Right lobe of liver (tissue), 6 donors: ENCODE measurements at regions not wholly inside any gene's neighbourhood (a gene's known extent, or its start where the extent isn't known, plus 50 kb on each side); places are given as distances from the start of the nearest gene placed in this dataset.
A peak's percentile ranks its signal among the peaks of the same experiment; 100 is the strongest.
"Not testable (repeated sequence)": the region's sequence is repeated elsewhere in the genome, so short reads cannot be mapped to it uniquely, and the experiment has no call there.

Experiments used
- ATAC-seq, 4 donors: fragments of 200-7000 bp; cut with Tn5 transposase; one replicate each; pipeline ENCODE4 v1.9.1; 2020; ENCODE audit warnings: mild to moderate bottlenecking in 4 of 4, moderate library complexity in 4 of 4
- DNase-seq, 3 donors: peaks; one replicate each; pipeline ENCODE4 v3.0.0-alpha.2; 2020
- H3K27ac ChIP-seq, 3 donors: fragments of 200-600 bp; one replicate each; pipeline ENCODE4 v1.8.0; 2022
- H3K27me3 ChIP-seq, 2 donors: fragments of 200-600 bp; one replicate each; pipeline ENCODE4 v1.8.0; 2022
- H3K36me3 ChIP-seq, 4 donors: fragments of 200-600 bp; sonication (generic) in 1 of 4; one replicate each; pipeline versions ENCODE4 v1.5.1 to v1.8.0; 2017 to 2022; ENCODE audit warnings: control low read depth in 1 of 4
- H3K4me1 ChIP-seq, 4 donors: fragments of 200-600 bp; sonication (generic) in 1 of 4; one replicate each; pipeline versions ENCODE4 v1.5.1 to v1.8.0; 2017 to 2022; ENCODE audit warnings: control low read depth in 1 of 4
- H3K4me3 ChIP-seq, 3 donors: fragments of 200-600 bp; one replicate each; pipeline ENCODE4 v1.8.0; 2022
- H3K9me3 ChIP-seq, 4 donors: fragments of 200-600 bp; sonication (generic) in 1 of 4; one replicate each; pipeline versions ENCODE4 v1.5.1 to v1.8.0; 2017 to 2022; ENCODE audit warnings: control low read depth in 1 of 4
- CTCF ChIP-seq, 4 donors: fragments of 200-600 bp in 3 of 4; fragments of 450-650 bp in 1 of 4; IDR thresholded peaks; one replicate each; pipeline versions ENCODE4 v1.5.1 to v1.8.0; 2016 to 2022; ENCODE audit warnings: antibody characterized with exemption in 4 of 4, mild to moderate bottlenecking in 2 of 4
- POLR2A ChIP-seq: fragments of 450-650 bp; IDR thresholded peaks from one replicate; pipeline ENCODE4 v1.6.1; 2017; ENCODE audit warnings: antibody characterized with exemption, mild to moderate bottlenecking
- WGBS: methylation state at CpG from one replicate; pipeline ENCODE4 v1.1.6; 2018; ENCODE audit warnings: low coverage, low lambda C conversion rate; ENCODE audit not compliant: insufficient coverage; ENCODE audit errors: missing lambda C conversion rate; 5-methylcytosine and 5-hydroxymethylcytosine counted together
- intact Hi-C, 2 donors: fragments of 100-400 bp; cut with DNase I; formaldehyde crosslinking; loops; one replicate each; pipeline versions ENCODE4 v1.11.2 to v1.14.1; 2022
- donor health status: DM: no; HTN: yes; CAD: no.
- donor health status: DM: no; HTN: no; CAD: no.
- donor health status: DM: no; HTN: no; CAD: no.
- donor health status: DM: no; HTN: yes; CAD: no.
- donor health status: DM: no; HTN: yes; CAD: no.

GRCh38 chr17:31649302-31649701 is 209.7 kb downstream of the COPRS start:
- no peaks in the 10 kb centered on the region for H3K4me1 ChIP-seq
- H3K4me3 ChIP-seq = no peak overlapping the region
- no peak for TF ChIP-seq POLR2A
- TF ChIP-seq CTCF (IDR thresholded peaks at IDR 0.05) = no peak
- no peaks in the 10 kb centered on the region for H3K27me3 ChIP-seq
- intact Hi-C loops = no loop called here
- DNase-seq (no peak), ATAC-seq (no peak)
- no peak overlapping the region for H3K27ac ChIP-seq
- no peaks in the 10 kb centered on the region for H3K36me3 ChIP-seq
- 82% methylated on average over 2 of the region's 3 CpGs for WGBS
- H3K9me3 ChIP-seq = no peaks in the 10 kb centered on the region

GRCh38 chr17:31647661-31648060 is 211.4 kb downstream of the COPRS start:
- Histone ChIP-seq H3K36me3 (no peaks in the 10 kb centered on the region), H3K9me3 (no peaks in the 10 kb centered on the region), H3K4me3 (no peak overlapping the region), H3K27ac (no peak overlapping the region), H3K27me3 (no peaks in the 10 kb centered on the region), H3K4me1 (no peaks in the 10 kb centered on the region)
- TF ChIP-seq POLR2A (no peak), CTCF (IDR thresholded peaks at IDR 0.05) (no peak)
- intact Hi-C loops = no loop called here
- ATAC-seq (no peak), DNase-seq (no peak)
- WGBS = 29% methylated on average over 1 of the region's 1 CpG

- ATAC-seq (no peak), DNase-seq (no peak)
- H3K27ac ChIP-seq = no peak overlapping the region
- 90% methylated on average over 2 of the region's 2 CpGs for WGBS
- no peaks in the 10 kb centered on the region for H3K36me3 ChIP-seq
- H3K27me3 ChIP-seq = no peaks in the 10 kb centered on the region
- H3K4me1 ChIP-seq = no peaks in the 10 kb centered on the region
- H3K4me3 ChIP-seq = no peak overlapping the region
- intact Hi-C loops = no loop called here
- no peak for TF ChIP-seq POLR2A
- no peak for TF ChIP-seq CTCF (IDR thresholded peaks at IDR 0.05)
- H3K9me3 ChIP-seq = no peaks in the 10 kb centered on the region
Observed at GRCh38 chr17:31646642-31647041, 212.4 kb downstream of the COPRS start.

- no peak for DNase-seq
- Histone ChIP-seq H3K9me3 (no peaks in the 10 kb centered on the region), H3K27ac (no peak overlapping the region), H3K4me3 (no peak overlapping the region), H3K36me3 (no peaks in the 10 kb centered on the region), H3K4me1 (no peaks in the 10 kb centered on the region), H3K27me3 (no peaks in the 10 kb centered on the region)
- intact Hi-C loops = no loop called here
- TF ChIP-seq CTCF (IDR thresholded peaks at IDR 0.05) = no peak
- no peak for TF ChIP-seq POLR2A
- ATAC-seq = peak in 2 of 4 donors; percentile 54 to 56
- 86% methylated on average over 1 of the region's 3 CpGs for WGBS
Observed at GRCh38 chr17:31645351-31645750, 213.7 kb downstream of the COPRS start.

- H3K36me3 ChIP-seq = no peaks in the 10 kb centered on the region
- ATAC-seq (peak; percentile 92 to 96 (median 94)), DNase-seq (peak; percentile 30 to 53 (median 51))
- TF ChIP-seq POLR2A = no peak
- TF ChIP-seq CTCF (IDR thresholded peaks at IDR 0.05) = no peak
- WGBS = 37% methylated on average over 3 of the region's 3 CpGs
- H3K4me1 ChIP-seq = peaks cover 0 to 5% (median 0%) of the 10 kb centered on the region in 4 donors
- peak overlapping the region in 2 of 3 donors; percentile 45 to 72 for H3K27ac ChIP-seq
- H3K9me3 ChIP-seq = no peaks in the 10 kb centered on the region
- no peaks in the 10 kb centered on the region for H3K27me3 ChIP-seq
- intact Hi-C loops = no loop called here
- H3K4me3 ChIP-seq = no peak overlapping the region
Observed at GRCh38 chr17:31631766-31632165, 227.3 kb downstream of the COPRS start.

- H3K27me3 ChIP-seq, DNase-seq, ATAC-seq, H3K27ac ChIP-seq, H3K9me3 ChIP-seq, H3K4me3 ChIP-seq, H3K36me3 ChIP-seq, intact Hi-C loops, H3K4me1 ChIP-seq: not testable (repeated sequence)
- WGBS = 96% methylated on average over 6 of the region's 8 CpGs
Observed at GRCh38 chr17:31630866-31631265, 228.2 kb downstream of the COPRS start.
